Prostate gland (tissue), 2 donors: ENCODE measurements at regions not wholly inside any gene's neighbourhood (a gene's known extent, or its start where the extent isn't known, plus 50 kb on each side); places are given as distances from the start of the nearest gene placed in this dataset.

Experiments used
- DNase-seq: peaks from one replicate; pipeline ENCODE4 v3.0.0-alpha.2; 2019; ENCODE audit warnings: low spot score
- H3K27ac ChIP-seq, 2 donors: fragments of 200-600 bp; sonication (generic); 2 replicates each; pipeline ENCODE4 v1.5.1; 2017 to 2019
- H3K27me3 ChIP-seq: fragments of 200-600 bp; sonication (generic); replicated peaks from 2 replicates; pipeline ENCODE4 v1.5.1; 2019; ENCODE audit not compliant: insufficient read depth
- H3K36me3 ChIP-seq, 2 donors: fragments of 200-600 bp; sonication (generic); 1 replicate in 1 of 2; 2 replicates in 1 of 2; pipeline versions ENCODE4 v1.5.1 to v1.8.1; 2017 to 2019
- H3K4me1 ChIP-seq: fragments of 200-600 bp; sonication (generic); replicated peaks from 2 replicates; pipeline ENCODE4 v1.5.1; 2019
- H3K4me3 ChIP-seq, 2 donors: fragments of 200-600 bp; sonication (generic); 2 replicates each; pipeline ENCODE4 v1.5.1; 2017 to 2019
- H3K9me3 ChIP-seq: fragments of 200-600 bp; sonication (generic); 2 replicates; pipeline ENCODE4 v1.5.1; 2017
- POLR2A ChIP-seq: fragments of 450-650 bp; IDR thresholded peaks from one replicate; pipeline ENCODE4 v1.6.1; 2016; ENCODE audit warnings: antibody characterized with exemption, mild to moderate bottlenecking
- POLR2AphosphoS5 ChIP-seq: sonication (generic); formaldehyde crosslinking; IDR thresholded peaks from one replicate; pipeline ENCODE4 v1.6.1; 2017; ENCODE audit warnings: antibody characterized with exemption
- WGBS: methylation state at CpG from one replicate; pipeline ENCODE4 v1.1.5; 2018; 5-methylcytosine and 5-hydroxymethylcytosine counted together
- intact Hi-C: fragments of 100-400 bp; cut with DNase I; formaldehyde crosslinking; loops from one replicate; pipeline ENCODE4 v1.14.2; 2022
- TF ChIP-seq, protein P1 (sequence below), 4 experiments: fragments of 200-600 bp in 2 of 4; fragments of 450-650 bp in 2 of 4; sonication (generic) in 2 of 4; IDR thresholded peaks; 1 replicate in 3 of 4; 2 replicates in 1 of 4; pipeline ENCODE4 v1.5.1; 2016 to 2019; ENCODE audit warnings: antibody characterized with exemption in 4 of 4, mild to moderate bottlenecking in 2 of 4, moderate library complexity in 2 of 4

DNA sequence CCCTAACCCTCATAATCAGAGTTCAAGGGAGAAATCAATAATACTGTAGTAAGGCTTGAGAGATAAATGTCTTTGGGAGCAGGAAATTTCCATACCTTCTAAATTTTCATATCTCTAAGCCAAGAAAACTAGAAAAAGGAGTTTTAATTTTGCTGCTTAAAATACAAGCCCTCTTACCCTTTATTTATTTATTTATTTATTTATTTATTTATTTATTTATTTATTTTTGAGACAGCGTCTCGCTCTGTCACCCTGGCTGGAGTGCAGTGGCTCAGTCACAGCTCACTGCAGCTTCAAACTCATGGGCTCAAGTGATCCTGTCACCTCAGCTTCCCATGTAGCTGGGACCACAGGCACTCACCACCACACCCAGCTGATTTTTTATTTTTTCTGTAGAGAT lies 69.0 kb upstream of the GNAO1 start:
- H3K9me3 ChIP-seq = no peaks in the 10 kb centered on the region
- H3K36me3 ChIP-seq = no peaks in the 10 kb centered on the region
- intact Hi-C loops = no loop called here
- H3K4me1 ChIP-seq = no peaks in the 10 kb centered on the region
- no peak overlapping the region for H3K4me3 ChIP-seq
- no peak for DNase-seq
- TF ChIP-seq, protein P1, sequence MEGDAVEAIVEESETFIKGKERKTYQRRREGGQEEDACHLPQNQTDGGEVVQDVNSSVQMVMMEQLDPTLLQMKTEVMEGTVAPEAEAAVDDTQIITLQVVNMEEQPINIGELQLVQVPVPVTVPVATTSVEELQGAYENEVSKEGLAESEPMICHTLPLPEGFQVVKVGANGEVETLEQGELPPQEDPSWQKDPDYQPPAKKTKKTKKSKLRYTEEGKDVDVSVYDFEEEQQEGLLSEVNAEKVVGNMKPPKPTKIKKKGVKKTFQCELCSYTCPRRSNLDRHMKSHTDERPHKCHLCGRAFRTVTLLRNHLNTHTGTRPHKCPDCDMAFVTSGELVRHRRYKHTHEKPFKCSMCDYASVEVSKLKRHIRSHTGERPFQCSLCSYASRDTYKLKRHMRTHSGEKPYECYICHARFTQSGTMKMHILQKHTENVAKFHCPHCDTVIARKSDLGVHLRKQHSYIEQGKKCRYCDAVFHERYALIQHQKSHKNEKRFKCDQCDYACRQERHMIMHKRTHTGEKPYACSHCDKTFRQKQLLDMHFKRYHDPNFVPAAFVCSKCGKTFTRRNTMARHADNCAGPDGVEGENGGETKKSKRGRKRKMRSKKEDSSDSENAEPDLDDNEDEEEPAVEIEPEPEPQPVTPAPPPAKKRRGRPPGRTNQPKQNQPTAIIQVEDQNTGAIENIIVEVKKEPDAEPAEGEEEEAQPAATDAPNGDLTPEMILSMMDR (IDR thresholded peaks at IDR 0.05) = no peak
- TF ChIP-seq POLR2AphosphoS5 (no peak), POLR2A (no peak)
- no peaks in the 10 kb centered on the region for H3K27me3 ChIP-seq
- H3K27ac ChIP-seq = no peak overlapping the region
- WGBS = 84% methylated on average over 2 of the region's 2 CpGs

DNA sequence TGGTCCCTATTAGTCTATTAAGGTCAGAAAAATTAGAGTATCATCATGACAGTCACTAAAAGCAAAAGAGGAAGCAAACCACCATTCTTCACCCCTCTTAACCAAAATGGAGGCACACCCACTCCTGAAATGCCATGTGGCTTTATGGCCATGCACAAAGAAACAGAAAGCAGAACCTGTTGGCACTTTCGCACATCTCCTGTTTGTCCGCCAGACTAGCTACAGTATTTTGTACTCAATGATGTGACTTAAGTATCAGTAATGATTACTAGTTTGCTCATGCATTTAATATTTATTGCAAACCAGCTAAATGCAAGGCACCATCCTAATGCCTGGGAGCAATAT lies 70.2 kb upstream of the GNAO1 start:
- WGBS = 92% methylated on average over 2 of the region's 2 CpGs
- DNase-seq = no peak
- H3K27me3 ChIP-seq = no peaks in the 10 kb centered on the region
- H3K4me3 ChIP-seq = no peak overlapping the region
- no peaks in the 10 kb centered on the region for H3K9me3 ChIP-seq
- TF ChIP-seq, protein P1 (IDR thresholded peaks at IDR 0.05) = no peak
- TF ChIP-seq POLR2A (no peak), POLR2AphosphoS5 (no peak)
- H3K27ac ChIP-seq = no peak overlapping the region
- no peaks in the 10 kb centered on the region for H3K36me3 ChIP-seq
- H3K4me1 ChIP-seq = no peaks in the 10 kb centered on the region
- intact Hi-C loops = no loop called here

DNA sequence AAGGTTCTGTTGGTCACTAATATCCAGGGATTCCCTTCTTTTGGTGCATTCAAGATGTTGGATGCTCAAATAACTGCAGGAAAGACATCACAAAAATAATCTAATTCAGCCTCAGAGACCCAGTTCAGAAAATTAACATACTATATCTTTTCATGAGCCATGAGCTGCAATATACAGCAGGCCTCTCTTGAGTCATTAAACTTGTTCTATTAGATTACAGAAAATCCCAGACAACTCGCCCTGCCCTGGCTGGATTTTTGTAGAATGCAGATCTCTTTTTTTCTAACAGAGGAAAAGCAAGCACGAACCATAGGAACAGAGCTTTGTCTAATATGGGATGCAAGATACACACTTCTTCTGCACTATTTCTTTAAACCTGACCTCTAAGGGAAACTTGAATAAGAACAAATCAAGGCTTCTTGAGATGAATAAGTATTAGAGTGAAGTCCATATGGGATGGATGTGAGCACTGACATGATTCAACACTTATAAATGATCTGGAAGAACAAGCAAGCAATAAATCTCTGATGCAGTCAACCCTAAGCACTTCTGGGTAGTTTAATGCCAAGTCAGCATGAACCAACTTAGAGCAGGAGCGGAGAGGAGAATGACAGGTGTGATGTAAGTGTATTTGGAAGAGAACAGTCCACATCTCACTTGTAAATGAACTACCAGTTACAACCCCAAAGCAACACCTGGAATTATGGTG lies 70.7 kb upstream of the GNAO1 start:
- no peaks in the 10 kb centered on the region for H3K4me1 ChIP-seq
- no peaks in the 10 kb centered on the region for H3K27me3 ChIP-seq
- intact Hi-C loops = no loop called here
- H3K27ac ChIP-seq = no peak overlapping the region
- no peak for DNase-seq
- no peaks in the 10 kb centered on the region for H3K9me3 ChIP-seq
- no peak for TF ChIP-seq POLR2AphosphoS5
- TF ChIP-seq, protein P1 (IDR thresholded peaks at IDR 0.05) = no peak
- no peak for TF ChIP-seq POLR2A
- no peaks in the 10 kb centered on the region for H3K36me3 ChIP-seq
- WGBS = 76% methylated on average over 3 of the region's 3 CpGs
- H3K4me3 ChIP-seq = no peak overlapping the region

DNA sequence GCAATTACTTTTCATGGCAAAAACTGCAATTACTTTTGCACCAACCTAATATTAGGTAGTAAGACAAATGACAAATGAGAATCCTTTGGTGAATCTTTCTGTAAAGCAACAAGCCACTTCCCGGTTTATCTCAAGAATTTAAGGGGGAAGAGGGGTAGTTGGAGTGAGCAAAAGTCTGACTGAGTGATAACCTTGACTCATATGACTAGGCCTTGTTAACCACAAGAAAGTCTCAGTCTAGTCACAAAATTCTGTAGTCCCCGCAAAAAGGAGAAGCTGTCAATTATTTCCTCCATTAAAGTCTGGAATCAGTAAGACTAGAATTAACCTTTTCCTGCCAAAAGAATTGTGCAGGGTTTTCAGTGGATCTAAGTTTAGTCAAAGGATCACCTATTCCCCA lies 72.2 kb upstream of the GNAO1 start:
- no peak overlapping the region for H3K4me3 ChIP-seq
- WGBS = 72% methylated on average over 2 of the region's 2 CpGs
- DNase-seq = no peak

DNA sequence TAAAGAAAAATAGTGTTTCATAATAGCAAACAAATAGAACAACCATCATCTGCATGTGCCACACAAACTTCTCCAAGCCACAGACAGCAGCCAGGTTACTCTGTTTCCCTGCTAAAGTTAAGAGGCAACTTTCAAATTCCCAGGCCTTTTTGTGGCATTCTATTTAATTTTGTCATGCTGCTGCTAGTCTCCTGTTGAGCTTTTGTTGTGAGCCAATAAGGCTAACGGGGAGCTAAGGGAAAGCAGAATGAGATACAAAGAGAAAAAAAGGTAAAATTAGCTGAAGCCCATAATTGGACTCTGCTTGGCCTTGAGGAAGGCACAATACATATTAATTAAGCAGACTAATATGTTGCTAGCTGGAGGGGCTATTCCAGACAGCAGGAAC lies 74.7 kb upstream of the GNAO1 start:
- H3K27ac ChIP-seq = no peak overlapping the region
- no peaks in the 10 kb centered on the region for H3K27me3 ChIP-seq
- intact Hi-C loops = no loop called here
- TF ChIP-seq POLR2A (no peak), POLR2AphosphoS5 (no peak)
- TF ChIP-seq, protein P1 (IDR thresholded peaks at IDR 0.05) = no peak
- 36% methylated on average over 1 of the region's 1 CpG for WGBS
- H3K9me3 ChIP-seq = no peaks in the 10 kb centered on the region
- no peak overlapping the region for H3K4me3 ChIP-seq
- DNase-seq = no peak
- no peaks in the 10 kb centered on the region for H3K4me1 ChIP-seq
- no peaks in the 10 kb centered on the region for H3K36me3 ChIP-seq

More for the DNA sequence above, 72.2 kb upstream of the GNAO1 start:
- Histone ChIP-seq H3K36me3 (no peaks in the 10 kb centered on the region), H3K4me1 (no peaks in the 10 kb centered on the region), H3K27ac (no peak overlapping the region), H3K27me3 (no peaks in the 10 kb centered on the region), H3K9me3 (no peaks in the 10 kb centered on the region)
- TF ChIP-seq POLR2A (no peak), POLR2AphosphoS5 (no peak)
- TF ChIP-seq, protein P1 (IDR thresholded peaks at IDR 0.05) = no peak
- intact Hi-C loops = no loop called here
